B cell (primary cell): ENCODE measurements at regions not wholly inside any gene's neighbourhood (a gene's known extent, or its start where the extent isn't known, plus 50 kb on each side); places are given as distances from the start of the nearest gene placed in this dataset.

Source experiments
- ATAC-seq: fragments of 200-7000 bp; cut with Tn5 transposase; one replicate; pipeline ENCODE4 v1.10.0; 2021; ENCODE audit warnings: low read depth, mild to moderate bottlenecking, moderate number of reproducible peaks, moderate library complexity
- CTCF ChIA-PET: fragments of 350-600 bp; sonication (Branson Sonifier 250); formaldehyde crosslinking; loops from one replicate; lab custom pipeline; 2021; ENCODE audit warnings: antibody characterized with exemption, inconsistent platforms; lab: Charles Lee
- POLR2A ChIA-PET: fragments of 350-600 bp; sonication (Branson Sonifier 250); formaldehyde crosslinking; loops from one replicate; lab custom pipeline; 2021; ENCODE audit warnings: antibody characterized with exemption; lab: Charles Lee
- DNase-seq: peaks from one replicate; pipeline ENCODE4 v3.0.0; 2013
- H2AFZ ChIP-seq: 2 replicates; pipeline ENCODE4 v1.6.1; 2012; ENCODE audit warnings: mild to moderate bottlenecking, low read depth, low read length; ENCODE audit not compliant: insufficient read depth, poor library complexity, severe bottlenecking
- H3K27ac ChIP-seq, 2 donors: 1 replicate in 1 of 2; 2 replicates in 1 of 2; pipeline ENCODE4 v1.5.1; 2012 to 2013; ENCODE audit warnings: low read length in 2 of 2, mild to moderate bottlenecking in 2 of 2, moderate library complexity in 1 of 2
- H3K27me3 ChIP-seq, 4 experiments: fragments of 200-600 bp in 1 of 4; sonication (generic) in 1 of 4; replicated peaks in 1 of 4; 1 replicate in 2 of 4; 2 replicates in 2 of 4; pipeline versions ENCODE4 v1.6.1 to v1.7.0; 2013 to 2016; ENCODE audit warnings: low read length in 3 of 4, mild to moderate bottlenecking in 2 of 4, mixed read lengths in 1 of 4, moderate library complexity in 1 of 4; ENCODE audit not compliant: insufficient read depth in 4 of 4, control insufficient read depth in 3 of 4; ENCODE audit errors: control extremely low read depth in 1 of 4
- H3K36me3 ChIP-seq, 2 experiments: replicated peaks in 1 of 2; 1 replicate in 1 of 2; 2 replicates in 1 of 2; pipeline versions ENCODE4 v1.6.1 to v1.7.1; 2013; ENCODE audit warnings: low read length in 1 of 2; ENCODE audit not compliant: insufficient read depth in 2 of 2, control insufficient read depth in 1 of 2; ENCODE audit errors: control extremely low read depth in 1 of 2, extremely low read depth in 1 of 2
- H3K4me1 ChIP-seq, 2 donors: fragments of 200-600 bp in 1 of 2; sonication (generic) in 1 of 2; 1 replicate in 1 of 2; 2 replicates in 1 of 2; pipeline versions ENCODE4 v1.5.1 to v1.6.1; 2013 to 2017; ENCODE audit warnings: low read length in 2 of 2; ENCODE audit not compliant: control insufficient read depth in 2 of 2, insufficient read depth in 2 of 2
- H3K4me2 ChIP-seq: replicated peaks from 2 replicates; pipeline ENCODE3; 2012; ENCODE audit warnings: mild to moderate bottlenecking, low read depth, low read length; ENCODE audit not compliant: poor library complexity, severe bottlenecking
- H3K4me3 ChIP-seq, 5 experiments: fragments of 200-600 bp in 1 of 5; sonication (generic) in 1 of 5; 1 replicate in 3 of 5; 2 replicates in 2 of 5; pipeline versions ENCODE4 v1.5.1 to v1.7.0; 2011 to 2016; ENCODE audit warnings: low read length in 4 of 5, mild to moderate bottlenecking in 4 of 5, low read depth in 2 of 5, control low read depth in 1 of 5, moderate library complexity in 1 of 5; ENCODE audit not compliant: insufficient read depth in 1 of 5; ENCODE audit errors: control extremely low read depth in 1 of 5, extremely low read depth in 1 of 5
- H3K79me2 ChIP-seq: fragments of 200-600 bp; sonication (generic); one replicate; pipeline ENCODE4 v1.6.0; 2016; ENCODE audit warnings: low read length; ENCODE audit not compliant: control insufficient read depth, insufficient read depth
- H3K9ac ChIP-seq: fragments of 200-600 bp; sonication (generic); 2 replicates; pipeline ENCODE4 v1.6.1; 2017; ENCODE audit warnings: mild to moderate bottlenecking, low read length, moderate library complexity
- H3K9me3 ChIP-seq, 3 donors: one replicate each; pipeline versions ENCODE4 v1.6.1 to v1.7.1; 2013; ENCODE audit warnings: low read length in 2 of 3; ENCODE audit not compliant: control insufficient read depth in 2 of 3, insufficient read depth in 1 of 3; ENCODE audit errors: control extremely low read depth in 1 of 3
- H4K20me1 ChIP-seq: 2 replicates; pipeline ENCODE4 v1.6.0; 2012; ENCODE audit warnings: mild to moderate bottlenecking, low read length; ENCODE audit not compliant: insufficient read depth, control insufficient read depth, poor library complexity, severe bottlenecking
- H3K27ac Mint-ChIP-seq: one replicate; pipeline ENCODE4 v1.8.0; 2021; ENCODE audit warnings: mixed read lengths
- H3K27me3 Mint-ChIP-seq: one replicate; pipeline ENCODE4 v1.8.0; 2021; ENCODE audit warnings: mixed read lengths
- H3K4me1 Mint-ChIP-seq: one replicate; pipeline ENCODE4 v1.8.0; 2021; ENCODE audit warnings: mixed read lengths
- H3K4me3 Mint-ChIP-seq: one replicate; pipeline ENCODE4 v1.8.0; 2021; ENCODE audit warnings: mixed read lengths
- H3K9me3 Mint-ChIP-seq: one replicate; pipeline ENCODE4 v1.8.0; 2022; ENCODE audit warnings: mixed read lengths; ENCODE audit not compliant: insufficient read depth
- CTCF ChIP-seq: fragments of 200-600 bp; IDR thresholded peaks from one replicate; pipeline ENCODE4 v1.8.0; 2022; ENCODE audit warnings: antibody characterized with exemption, mild to moderate bottlenecking
- EZH2 ChIP-seq: IDR thresholded peaks from 2 replicates; pipeline ENCODE4 v1.6.1; 2012; ENCODE audit warnings: borderline replicate concordance, low read depth, mild to moderate bottlenecking, moderate library complexity, low read length; ENCODE audit not compliant: insufficient read depth, poor library complexity, severe bottlenecking
- WGBS: methylation state at CpG from one replicate; pipeline ENCODE4 v1.1.5; 2013; ENCODE audit warnings: missing lambda C conversion rate; ENCODE audit not compliant: insufficient coverage; 5-methylcytosine and 5-hydroxymethylcytosine counted together
- intact Hi-C: fragments of 100-400 bp; cut with micrococcal nuclease; formaldehyde crosslinking; loops from one replicate; pipeline ENCODE4 v1.10.0; 2022

- Histone ChIP-seq H3K9me3 (no peaks in the 10 kb centered on the region), H3K9ac (no peak overlapping the region), H3K4me2 (no peak overlapping the region), H3K27ac (no peak overlapping the region), H3K27me3 (peaks cover 0 to 11% (median 0%) of the 10 kb centered on the region in 4 experiments), H3K79me2 (no peaks in the 10 kb centered on the region), H3K4me3 (no peak overlapping the region), H3K36me3 (no peaks in the 10 kb centered on the region), H2AFZ (no peak overlapping the region), H3K4me1 (no peaks in the 10 kb centered on the region), H4K20me1 (no peaks in the 10 kb centered on the region)
- intact Hi-C loops = no loop called here
- ATAC-seq (no peak), DNase-seq (no peak)
- H3K4me3 Mint-ChIP-seq = no peak overlapping the region
- H3K27ac Mint-ChIP-seq = no peak overlapping the region
- peaks cover 34% of the 10 kb centered on the region for H3K27me3 Mint-ChIP-seq
- TF ChIP-seq EZH2 (no peak), CTCF (no peak)
- ChIA-PET POLR2A (no interaction called here), CTCF (interaction anchor here (1.0 to 1.4 kb wide), 2 partner anchors 10 to 16 kb away, joined by 3 read pairs; no protein-coding TSS in a partner anchor)
- H3K4me1 Mint-ChIP-seq = no peaks in the 10 kb centered on the region
- 92% methylated on average over 9 of the region's 11 CpGs for WGBS
- H3K9me3 Mint-ChIP-seq = no peaks in the 10 kb centered on the region
Observed at GRCh38 chr1:227449741-227450441, 113.5 kb upstream of the ZNF678 start.

GRCh38 chr1:227449051-227449450, 114.3 kb upstream of the ZNF678 start:
- no peak overlapping the region for H3K27ac ChIP-seq
- H3K27me3 ChIP-seq = peaks cover 0 to 11% (median 0%) of the 10 kb centered on the region in 4 experiments
- no peak overlapping the region for H3K9ac ChIP-seq
- H3K27ac Mint-ChIP-seq = no peak overlapping the region
- H4K20me1 ChIP-seq = no peaks in the 10 kb centered on the region
- H3K4me1 ChIP-seq = no peaks in the 10 kb centered on the region
- no peaks in the 10 kb centered on the region for H3K9me3 ChIP-seq
- no peaks in the 10 kb centered on the region for H3K4me1 Mint-ChIP-seq
- CTCF ChIA-PET = interaction anchor here (1.0 to 1.4 kb wide), 2 partner anchors 9 to 15 kb away, joined by 3 read pairs; no protein-coding TSS in a partner anchor
- H3K4me2 ChIP-seq = no peak overlapping the region
- peaks cover 26% of the 10 kb centered on the region for H3K27me3 Mint-ChIP-seq
- POLR2A ChIA-PET = no interaction called here
- H2AFZ ChIP-seq = no peak overlapping the region
- 64% methylated on average over 4 of the region's 6 CpGs for WGBS
- H3K79me2 ChIP-seq = no peaks in the 10 kb centered on the region
- intact Hi-C loops = no loop called here
- H3K4me3 ChIP-seq = no peak overlapping the region
- ATAC-seq (no peak), DNase-seq (peak; percentile 25)
- no peak overlapping the region for H3K4me3 Mint-ChIP-seq
- H3K9me3 Mint-ChIP-seq = no peaks in the 10 kb centered on the region
- no peaks in the 10 kb centered on the region for H3K36me3 ChIP-seq
- peak; percentile 32 for TF ChIP-seq CTCF
- no peak for TF ChIP-seq EZH2
